HCEC 1CT (cell line): ENCODE measurements at regions not wholly inside any gene's neighbourhood (a gene's known extent, or its start where the extent isn't known, plus 50 kb on each side); places are given as distances from the start of the nearest gene placed in this dataset.

Experiments
- DNase-seq: peaks from one replicate; pipeline ENCODE4 v3.0.0-alpha.2; 2017

DNA sequence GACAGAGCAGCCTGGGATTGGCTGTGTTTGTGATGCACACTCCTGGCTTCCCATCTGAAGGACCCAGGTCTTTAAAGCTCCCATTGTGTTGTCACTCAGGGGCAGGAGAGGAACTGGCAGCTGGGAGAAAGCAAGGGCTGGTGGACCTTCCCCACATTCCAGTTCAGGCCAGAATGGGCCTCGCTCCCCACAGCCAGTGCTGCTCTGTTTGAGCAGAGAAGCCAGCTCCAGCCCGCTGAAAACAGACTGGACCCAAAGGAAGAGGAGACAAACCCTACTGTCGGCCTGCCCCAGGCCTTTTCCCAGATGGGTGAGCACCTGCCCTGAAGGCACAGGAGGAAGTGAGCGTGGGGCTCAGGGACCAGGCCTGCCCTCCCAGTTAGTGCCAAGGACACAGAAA, 499.4 kb downstream of the NPHP4 start:
- no peak for DNase-seq

DNA sequence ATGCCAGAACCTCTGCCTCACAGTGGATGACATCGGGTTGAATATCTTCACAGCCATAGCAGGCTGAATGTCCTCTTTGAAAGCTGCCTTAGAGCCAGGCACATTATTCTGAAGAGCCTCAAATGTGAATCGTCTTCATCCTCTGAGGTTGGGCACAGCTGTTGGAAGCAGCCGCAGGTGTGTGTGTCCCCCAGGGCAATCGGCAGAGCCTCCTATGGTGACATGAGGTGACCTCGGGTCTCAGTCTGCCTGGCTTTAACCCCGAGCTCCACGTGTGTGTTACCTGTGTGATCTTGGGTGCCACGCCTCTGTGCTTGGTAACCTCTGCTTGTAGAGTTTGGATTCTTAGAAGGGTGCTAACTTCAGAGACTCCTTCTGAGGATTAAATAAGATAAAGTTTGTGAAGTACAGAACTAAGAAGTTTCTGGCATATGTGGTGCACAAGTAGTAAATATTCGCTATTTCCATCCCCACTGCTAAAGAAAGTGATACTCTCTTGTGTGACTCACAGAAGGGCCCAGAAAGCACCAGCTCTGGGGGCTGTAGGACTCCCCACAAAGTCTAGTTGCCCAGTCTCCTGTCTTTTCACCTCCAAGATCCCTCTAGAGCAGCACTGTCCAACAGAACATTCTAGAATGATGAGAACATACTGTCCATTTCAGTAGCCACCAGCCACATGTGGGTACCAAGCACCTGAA, 500.9 kb downstream of the NPHP4 start:
- no peak for DNase-seq

DNA sequence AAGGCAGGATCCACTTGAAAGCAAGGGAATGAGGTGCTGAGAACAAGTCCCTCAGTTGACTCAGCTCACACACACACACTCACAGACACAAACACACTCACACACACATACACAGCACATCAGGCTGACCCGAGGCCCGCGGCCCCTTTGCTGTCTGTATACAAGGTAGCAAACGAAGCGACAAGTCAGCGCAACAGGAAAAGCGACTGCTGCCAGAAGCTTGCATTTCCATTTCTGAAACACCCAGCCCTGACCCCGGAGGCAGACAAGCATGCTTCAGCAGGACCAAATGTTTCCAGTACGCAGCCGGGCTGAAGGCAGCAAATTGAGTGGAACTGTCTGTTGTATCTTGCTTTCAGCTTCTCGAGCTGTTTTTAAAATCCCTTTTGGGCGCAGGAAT, 501.6 kb downstream of the NPHP4 start:
- DNase-seq, result no peak

- no peak for DNase-seq
Measured at GRCh38 chr1:5488448-5488847, 503.8 kb downstream of the NPHP4 start.

GRCh38 chr1:5485968-5486696, 506.1 kb downstream of the NPHP4 start:
- no peak for DNase-seq

GRCh38 chr1:5485436-5485835, 506.8 kb downstream of the NPHP4 start:
- no peak for DNase-seq

- no peak for DNase-seq
Measured at GRCh38 chr1:5484451-5485165, 507.6 kb downstream of the NPHP4 start.

- DNase-seq, result no peak
Measured at GRCh38 chr1:5481889-5482288, 510.3 kb downstream of the NPHP4 start.

- no peak for DNase-seq
Measured at GRCh38 chr1:5480906-5481305, 511.3 kb downstream of the NPHP4 start.

DNA sequence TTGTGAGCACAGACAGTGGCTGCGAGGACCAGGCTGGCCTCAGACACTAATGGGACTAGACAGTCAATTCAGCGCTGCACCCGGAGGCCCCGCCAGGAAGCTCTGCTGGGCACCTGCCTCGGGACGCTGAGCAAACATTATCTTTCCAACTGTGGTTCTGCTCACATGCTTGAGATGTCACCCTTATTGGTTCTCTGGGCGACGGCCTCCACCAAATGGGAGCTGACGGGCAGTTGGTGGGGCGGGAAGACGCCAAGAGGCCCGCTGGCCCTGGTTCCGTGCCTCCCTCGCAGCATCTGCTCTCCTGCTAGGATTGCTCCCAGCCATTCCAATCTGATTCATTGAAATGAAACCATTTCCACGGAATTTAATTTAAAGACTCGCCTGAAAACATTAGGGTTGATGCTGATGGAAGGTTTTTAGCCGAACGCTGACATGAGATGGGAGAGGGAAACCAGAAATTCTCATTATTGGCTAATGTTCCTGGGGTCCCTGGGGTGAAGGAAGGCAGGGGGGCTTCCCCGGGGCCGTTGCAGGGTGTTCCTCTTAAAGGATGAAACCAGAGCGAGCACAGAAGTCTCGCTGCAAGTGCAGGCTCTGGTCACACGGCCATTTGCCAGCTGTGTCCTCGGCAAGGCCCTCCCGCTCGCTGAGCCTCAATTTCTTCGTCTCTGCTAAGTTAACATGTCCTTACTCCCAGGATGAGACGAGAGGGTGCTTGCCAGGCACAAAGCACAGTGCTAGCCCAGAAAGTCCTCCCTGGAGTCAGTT, 512.2 kb downstream of the NPHP4 start:
- no peak for DNase-seq

- DNase-seq, result no peak
Measured at GRCh38 chr1:5478961-5479360, 513.3 kb downstream of the NPHP4 start.

GRCh38 chr1:5478156-5478695, 514.0 kb downstream of the NPHP4 start:
- no peak for DNase-seq

DNA sequence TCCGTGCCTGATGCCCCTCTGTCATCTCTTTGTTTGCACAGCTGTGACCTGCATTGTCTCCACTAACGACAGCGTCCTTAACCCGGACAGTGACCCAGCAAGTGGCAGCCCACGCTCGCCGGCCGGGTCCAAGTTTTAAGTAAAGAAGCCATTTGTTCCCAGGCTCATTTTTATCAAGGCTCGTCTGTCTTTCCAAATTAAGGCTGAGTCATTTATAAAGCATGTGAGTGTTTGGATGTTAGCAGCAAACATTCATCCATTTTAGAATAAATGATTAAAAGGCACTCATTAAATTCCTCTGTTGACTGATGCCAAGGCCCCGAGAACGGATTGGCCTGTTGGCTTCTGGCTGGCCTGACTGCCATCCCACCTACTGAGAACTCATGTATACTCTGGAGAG, 514.5 kb downstream of the NPHP4 start:
- DNase-seq, result no peak

DNA sequence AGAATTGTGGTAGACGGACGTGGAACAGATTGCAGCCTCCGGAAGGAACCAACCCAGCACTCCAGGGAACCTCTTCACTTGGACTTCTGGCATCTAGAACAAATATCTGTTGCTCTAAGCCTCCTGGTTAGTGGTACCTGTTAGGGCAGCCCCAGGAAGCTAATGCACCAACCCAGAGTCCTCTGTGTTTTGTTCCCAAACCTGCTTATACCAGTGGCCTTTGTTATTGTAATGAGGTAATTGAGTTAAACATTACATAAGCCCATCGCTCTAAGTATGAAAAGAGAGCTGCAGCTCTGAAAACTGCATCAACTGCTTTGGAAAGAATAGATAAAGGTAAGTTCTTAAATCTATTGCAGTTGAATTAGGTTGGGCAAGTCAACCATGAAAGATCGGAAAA, 516.7 kb downstream of the NPHP4 start:
- DNase-seq, result no peak

GRCh38 chr1:5473268-5473667, 519.0 kb downstream of the NPHP4 start:
- no peak for DNase-seq

DNA sequence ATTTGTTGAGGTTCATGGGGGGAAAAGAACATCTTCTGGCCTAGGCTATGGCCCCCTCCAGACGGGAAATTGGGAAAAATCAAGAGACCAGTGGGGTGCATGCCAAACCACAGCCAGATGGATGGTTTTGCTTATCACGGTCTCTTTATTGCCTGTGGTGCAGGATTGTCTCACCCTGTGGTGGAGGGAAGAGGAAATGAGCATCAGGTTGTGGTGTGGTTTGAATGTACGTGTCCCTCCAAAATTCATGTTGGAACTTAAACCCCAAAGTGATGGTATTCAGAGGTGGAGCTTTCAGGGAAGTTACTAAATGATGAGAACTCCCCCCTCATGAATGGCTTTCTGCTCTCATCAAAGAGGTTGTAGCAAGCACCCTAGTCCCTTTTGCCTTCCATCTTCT, 525.7 kb downstream of the NPHP4 start:
- no peak for DNase-seq

GRCh38 chr1:5465281-5465711, 526.9 kb downstream of the NPHP4 start:
- DNase-seq, result no peak

GRCh38 chr1:5464366-5464765, 527.9 kb downstream of the NPHP4 start:
- DNase-seq, result no peak

DNA sequence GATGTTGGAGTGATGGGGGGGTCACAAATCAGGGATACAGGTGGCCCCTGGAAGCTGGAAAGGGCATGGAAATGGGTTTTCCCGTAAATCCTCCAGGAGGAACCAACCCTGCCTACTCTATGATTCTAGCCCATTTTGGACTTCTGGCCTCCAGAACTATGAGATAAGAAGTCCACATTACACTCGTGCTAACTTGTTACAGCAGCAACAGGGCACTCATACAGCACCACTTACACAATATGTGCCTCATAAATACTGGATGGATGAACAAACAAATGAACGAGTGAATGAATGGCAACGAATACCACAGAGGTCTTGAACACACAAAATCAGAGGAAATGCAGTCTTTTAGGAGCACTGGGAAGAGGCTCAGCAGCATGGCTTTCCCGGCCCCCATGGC, 531.3 kb downstream of the NPHP4 start:
- no peak for DNase-seq

DNA sequence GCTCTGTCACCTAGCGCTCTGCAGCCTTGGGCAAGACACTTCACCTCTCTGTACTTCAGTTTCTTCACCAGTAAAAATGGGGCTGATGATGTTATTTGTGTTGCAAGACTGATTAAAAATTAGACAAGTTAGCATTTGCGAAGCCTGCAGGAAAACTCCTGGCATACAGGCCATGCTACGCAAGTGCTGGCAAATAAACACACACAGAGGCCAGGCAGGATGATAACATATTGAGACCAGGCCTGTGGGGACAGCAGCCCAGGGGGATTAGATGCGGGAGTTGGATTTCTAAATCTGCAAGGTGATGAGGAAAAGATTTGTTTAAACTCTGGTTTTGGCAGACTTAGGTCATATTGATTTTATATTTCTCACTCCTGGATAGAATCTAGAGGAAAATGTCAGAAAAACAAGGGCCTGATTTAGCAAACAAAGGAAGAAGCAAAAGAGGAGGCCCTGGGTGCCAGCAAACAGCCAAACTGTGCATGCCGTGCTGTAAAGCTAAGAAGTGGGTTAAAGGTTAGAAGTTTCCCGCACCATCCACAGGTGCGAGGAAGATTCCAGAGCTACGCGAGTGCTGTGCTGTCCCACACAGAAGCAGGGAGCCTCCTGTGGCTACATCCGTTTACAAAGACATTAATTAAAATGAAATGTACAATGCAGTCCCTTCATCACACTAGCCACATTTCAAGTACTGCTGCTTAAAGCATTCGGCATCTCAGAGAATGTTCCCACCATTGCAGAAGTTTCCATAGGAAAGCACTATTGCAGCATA, 532.2 kb downstream of the NPHP4 start:
- DNase-seq, result no peak

- no peak for DNase-seq
Measured at GRCh38 chr1:5458248-5458647, 534.0 kb downstream of the NPHP4 start.
